ENCODE measurements at regions not wholly inside any gene's neighbourhood (a gene's known extent, or its start where the extent isn't known, plus 50 kb on each side); places are given as distances from the start of the nearest gene placed in this dataset.
A peak's percentile ranks its signal among the peaks of the same experiment; 100 is the strongest.

DNA sequence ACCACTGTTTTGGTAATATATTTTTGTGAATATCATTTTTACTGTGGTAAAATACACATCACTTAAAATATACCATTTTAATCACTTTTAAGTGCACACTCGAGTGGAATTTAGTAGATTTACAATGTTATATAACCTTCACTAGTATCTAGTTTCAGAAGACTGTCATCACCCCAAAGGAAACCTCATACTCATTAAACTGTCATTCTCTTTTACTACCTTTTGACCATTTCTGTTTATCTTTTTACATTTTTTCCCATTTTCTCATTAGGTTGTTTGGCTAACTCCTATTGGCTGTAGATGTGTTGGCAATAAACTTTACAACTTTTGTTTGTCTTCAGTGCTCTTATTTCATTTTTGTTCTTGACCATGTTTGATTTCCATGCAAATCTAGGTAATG is 1168.3 kb upstream of the PCDH7 start:
- no peak overlapping the region for H3K4me3 ChIP-seq (ENCODE audit: low read length)
- no peak for DNase-seq (ENCODE audit: low read depth)
- TF ChIP-seq, protein P1, sequence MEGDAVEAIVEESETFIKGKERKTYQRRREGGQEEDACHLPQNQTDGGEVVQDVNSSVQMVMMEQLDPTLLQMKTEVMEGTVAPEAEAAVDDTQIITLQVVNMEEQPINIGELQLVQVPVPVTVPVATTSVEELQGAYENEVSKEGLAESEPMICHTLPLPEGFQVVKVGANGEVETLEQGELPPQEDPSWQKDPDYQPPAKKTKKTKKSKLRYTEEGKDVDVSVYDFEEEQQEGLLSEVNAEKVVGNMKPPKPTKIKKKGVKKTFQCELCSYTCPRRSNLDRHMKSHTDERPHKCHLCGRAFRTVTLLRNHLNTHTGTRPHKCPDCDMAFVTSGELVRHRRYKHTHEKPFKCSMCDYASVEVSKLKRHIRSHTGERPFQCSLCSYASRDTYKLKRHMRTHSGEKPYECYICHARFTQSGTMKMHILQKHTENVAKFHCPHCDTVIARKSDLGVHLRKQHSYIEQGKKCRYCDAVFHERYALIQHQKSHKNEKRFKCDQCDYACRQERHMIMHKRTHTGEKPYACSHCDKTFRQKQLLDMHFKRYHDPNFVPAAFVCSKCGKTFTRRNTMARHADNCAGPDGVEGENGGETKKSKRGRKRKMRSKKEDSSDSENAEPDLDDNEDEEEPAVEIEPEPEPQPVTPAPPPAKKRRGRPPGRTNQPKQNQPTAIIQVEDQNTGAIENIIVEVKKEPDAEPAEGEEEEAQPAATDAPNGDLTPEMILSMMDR (IDR thresholded peaks at IDR 0.05; ENCODE audit: insufficient read depth, low read depth, low read length, missing control alignments) = no peak

- TF ChIP-seq, protein P1 (IDR thresholded peaks at IDR 0.05; ENCODE audit: insufficient read depth, low read depth, low read length, missing control alignments) = no peak
- no peak overlapping the region for H3K4me3 ChIP-seq (ENCODE audit: low read length)
- DNase-seq (ENCODE audit: low read depth) = peak; percentile 60
Measured at GRCh38 chr4:29553846-29554245, 1166.3 kb upstream of the PCDH7 start.

DNA sequence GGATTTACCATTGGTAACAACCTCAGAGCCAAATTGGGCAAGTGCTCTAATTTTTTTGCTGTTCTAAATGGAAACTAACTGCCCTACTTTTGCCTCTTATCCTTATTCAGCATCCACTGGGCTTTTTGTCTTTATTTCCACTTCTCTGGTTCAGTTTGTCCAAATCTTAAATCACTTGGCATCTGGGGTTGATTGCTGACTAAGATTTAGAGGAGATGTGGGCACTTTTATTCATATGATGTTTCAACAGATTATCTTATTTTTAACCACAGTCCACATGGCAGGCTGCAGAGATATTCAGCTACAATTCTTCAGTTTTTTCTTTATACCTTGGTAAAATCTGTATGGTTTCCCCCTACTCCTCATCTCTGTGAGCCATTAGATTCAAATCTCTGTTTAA is 1161.4 kb upstream of the PCDH7 start:
- H3K4me3 ChIP-seq (ENCODE audit: low read length) = no peak overlapping the region
- DNase-seq (ENCODE audit: low read depth) = no peak
- TF ChIP-seq, protein P1 (IDR thresholded peaks at IDR 0.05; ENCODE audit: insufficient read depth, low read depth, low read length, missing control alignments) = no peak

DNA sequence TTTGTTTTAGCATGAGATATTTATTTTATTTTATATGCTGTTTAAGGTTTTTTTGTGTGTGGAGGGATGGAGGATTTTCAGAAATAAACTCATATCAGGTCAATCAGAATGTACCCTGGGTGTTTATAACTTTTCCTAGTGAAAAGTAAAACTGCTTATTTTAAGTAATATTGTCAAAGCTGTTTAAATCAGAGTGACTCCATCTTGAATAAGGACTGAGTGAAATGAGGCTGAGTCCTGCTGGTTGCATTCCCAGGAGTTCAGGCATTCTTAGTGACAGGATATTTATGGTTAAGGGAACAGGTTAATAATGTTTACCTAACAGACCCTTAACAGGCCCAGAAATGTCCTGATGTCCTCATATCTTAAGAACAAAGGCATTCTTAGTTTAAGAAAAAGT is 1160.9 kb upstream of the PCDH7 start:
- TF ChIP-seq, protein P1 (IDR thresholded peaks at IDR 0.05; ENCODE audit: insufficient read depth, low read depth, low read length, missing control alignments) = no peak

DNA sequence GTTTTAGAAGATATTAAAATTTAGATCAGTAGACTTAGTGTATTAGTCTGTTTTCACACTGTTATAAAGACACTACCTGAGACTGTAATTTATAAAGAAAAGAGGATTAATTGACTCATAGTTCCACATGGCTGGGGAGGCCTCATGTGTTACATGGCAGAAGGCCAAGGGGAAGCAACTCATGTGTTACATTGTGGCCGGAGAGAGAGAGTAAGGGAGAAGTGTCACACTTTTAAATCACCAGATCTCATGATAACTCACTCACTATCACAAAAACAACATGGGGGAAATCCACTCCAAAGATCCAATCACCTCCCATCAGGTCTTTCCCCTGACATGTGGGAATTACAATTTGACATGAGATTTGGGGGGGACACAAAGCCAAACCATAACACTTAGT is 1159.7 kb upstream of the PCDH7 start:
- H3K4me3 ChIP-seq (ENCODE audit: low read length) = no peak overlapping the region
- TF ChIP-seq, protein P1 (IDR thresholded peaks at IDR 0.05; ENCODE audit: insufficient read depth, low read depth, low read length, missing control alignments) = no peak
- peak; percentile 52 for DNase-seq (ENCODE audit: low read depth)

More for the DNA sequence above, 1160.9 kb upstream of the PCDH7 start:
- H3K4me3 ChIP-seq (ENCODE audit: low read length) = no peak overlapping the region
- no peak for DNase-seq (ENCODE audit: low read depth)

DNA sequence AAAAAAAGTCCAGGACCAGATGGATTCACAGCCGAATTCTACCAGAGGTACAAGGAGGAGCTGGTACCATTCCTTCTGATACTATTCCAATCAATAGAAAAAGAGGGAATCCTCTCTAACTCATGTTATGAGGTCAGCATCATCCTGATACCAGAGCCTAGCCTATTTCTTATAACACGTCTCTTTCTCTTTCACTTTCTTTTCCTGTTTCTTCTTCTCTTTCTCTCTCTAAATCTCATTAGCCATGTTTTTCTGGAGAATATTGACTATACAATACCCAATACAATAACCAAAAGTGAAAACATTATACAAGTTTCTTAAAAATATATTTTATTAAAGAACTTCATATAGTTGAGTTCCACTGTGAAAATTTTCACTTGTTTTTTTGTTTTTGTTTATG is 1154.9 kb upstream of the PCDH7 start:
- H3K4me3 ChIP-seq (ENCODE audit: low read length) = no peak overlapping the region
- DNase-seq (ENCODE audit: low read depth) = no peak
- TF ChIP-seq, protein P1 (IDR thresholded peaks at IDR 0.05; ENCODE audit: insufficient read depth, low read depth, low read length, missing control alignments) = no peak

- TF ChIP-seq, protein P1 (IDR thresholded peaks at IDR 0.05; ENCODE audit: insufficient read depth, low read depth, low read length, missing control alignments) = no peak
- no peak for DNase-seq (ENCODE audit: low read depth)
- H3K4me3 ChIP-seq (ENCODE audit: low read length) = no peak overlapping the region
Measured at GRCh38 chr4:29566371-29566770, 1153.8 kb upstream of the PCDH7 start.

Measured in epithelial cell of esophagus (primary cell).